ENCODE measurements at regions not wholly inside any gene's neighbourhood (a gene's known extent, or its start where the extent isn't known, plus 50 kb on each side); places are given as distances from the start of the nearest gene placed in this dataset.
"Not testable (repeated sequence)": the region's sequence is repeated elsewhere in the genome, so short reads cannot be mapped to it uniquely, and the experiment has no call there.

DNA sequence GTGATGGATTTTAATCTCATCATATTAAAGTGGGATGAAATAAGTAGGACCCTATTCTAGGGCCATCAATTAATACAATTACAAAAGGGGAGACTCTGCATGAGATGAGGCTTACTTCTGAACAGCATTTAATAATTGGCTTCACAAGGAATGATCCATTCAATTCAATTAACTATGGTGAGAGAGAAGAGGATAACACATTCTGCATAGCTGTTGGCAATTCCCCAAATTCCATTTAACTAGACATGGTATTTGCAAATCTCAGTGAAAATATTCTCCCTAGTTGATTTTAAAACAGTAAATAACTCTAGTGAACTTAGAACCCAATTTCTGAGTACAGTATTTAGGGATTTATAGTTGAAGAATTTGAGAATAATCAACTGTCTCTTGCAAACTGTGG, 145.3 kb downstream of the NOC3L start:
- no peak for FAIRE-seq
- no peak for DNase-seq (ENCODE audit: low spot score in 2 of 2)

DNA sequence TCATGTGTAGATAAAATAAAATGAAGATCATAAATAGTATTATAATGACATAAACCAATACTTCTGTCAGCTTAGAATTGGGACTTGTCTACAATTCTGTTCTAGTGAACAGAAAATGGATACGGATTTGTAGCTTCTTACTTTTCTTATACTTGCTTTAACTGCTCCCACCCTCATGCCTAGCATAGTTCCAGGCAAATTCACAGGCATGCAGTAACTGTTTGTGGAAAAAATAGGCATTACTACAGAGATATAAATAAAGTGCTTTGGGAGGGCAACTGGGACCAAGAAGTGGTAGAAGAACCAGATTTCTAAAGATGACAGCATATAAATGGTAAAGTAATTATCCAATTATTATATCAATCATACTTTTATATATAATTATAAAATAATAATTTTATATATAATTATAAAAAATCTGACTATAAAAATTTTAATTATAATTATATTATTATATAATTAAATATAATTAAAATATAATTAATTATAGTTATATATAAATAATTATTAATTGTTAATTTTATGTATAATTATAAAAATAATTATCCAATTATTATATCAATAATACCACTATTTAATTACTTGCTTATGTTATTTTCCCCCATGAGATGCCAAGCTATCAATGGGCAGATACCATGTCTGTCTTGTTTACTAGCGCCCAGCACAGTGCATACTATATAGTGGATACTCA, 144.1 kb downstream of the NOC3L start:
- FAIRE-seq (peak; percentile 55), DNase-seq (ENCODE audit: low spot score in 2 of 2) (no peak)

DNA sequence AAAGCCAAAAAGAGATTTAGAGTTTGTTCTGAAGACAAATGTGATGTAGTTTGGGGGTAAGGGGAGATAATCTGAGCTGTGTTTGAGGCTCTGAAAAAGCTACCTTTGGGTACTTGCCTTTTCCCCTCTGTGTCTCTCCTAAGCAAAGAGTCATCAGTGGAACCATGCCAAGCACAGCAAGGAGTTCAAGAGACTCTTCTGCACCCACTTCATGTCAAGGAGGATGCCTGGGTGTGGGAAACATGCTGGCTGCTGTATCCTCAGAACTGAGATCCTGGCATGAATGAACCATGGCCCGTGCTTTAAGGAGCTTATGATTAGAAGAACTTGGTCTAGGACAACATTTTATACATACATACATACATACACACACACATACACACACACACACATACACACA, 142.9 kb downstream of the NOC3L start:
- DNase-seq (ENCODE audit: low spot score in 2 of 2) (no peak), FAIRE-seq (no peak)

DNA sequence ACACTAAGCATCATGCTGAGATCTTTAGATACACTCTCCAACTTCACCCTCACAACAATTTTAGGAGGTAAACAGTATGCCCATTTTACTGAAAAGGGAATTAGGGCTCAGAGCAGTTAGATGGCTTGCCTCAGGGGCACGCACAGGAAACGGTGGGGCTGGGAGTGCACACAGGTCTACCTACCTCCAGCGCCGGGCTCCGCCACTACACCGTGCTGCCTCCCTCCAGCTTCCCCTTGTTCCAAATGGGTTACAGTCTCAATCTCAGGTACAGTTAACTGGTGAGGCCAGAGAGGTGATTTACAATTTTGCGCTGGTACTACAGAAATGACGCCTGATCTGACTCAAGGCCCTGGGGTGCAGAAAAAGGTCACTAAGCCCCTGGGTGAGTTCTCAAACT, 142.0 kb downstream of the NOC3L start:
- FAIRE-seq = no peak

DNA sequence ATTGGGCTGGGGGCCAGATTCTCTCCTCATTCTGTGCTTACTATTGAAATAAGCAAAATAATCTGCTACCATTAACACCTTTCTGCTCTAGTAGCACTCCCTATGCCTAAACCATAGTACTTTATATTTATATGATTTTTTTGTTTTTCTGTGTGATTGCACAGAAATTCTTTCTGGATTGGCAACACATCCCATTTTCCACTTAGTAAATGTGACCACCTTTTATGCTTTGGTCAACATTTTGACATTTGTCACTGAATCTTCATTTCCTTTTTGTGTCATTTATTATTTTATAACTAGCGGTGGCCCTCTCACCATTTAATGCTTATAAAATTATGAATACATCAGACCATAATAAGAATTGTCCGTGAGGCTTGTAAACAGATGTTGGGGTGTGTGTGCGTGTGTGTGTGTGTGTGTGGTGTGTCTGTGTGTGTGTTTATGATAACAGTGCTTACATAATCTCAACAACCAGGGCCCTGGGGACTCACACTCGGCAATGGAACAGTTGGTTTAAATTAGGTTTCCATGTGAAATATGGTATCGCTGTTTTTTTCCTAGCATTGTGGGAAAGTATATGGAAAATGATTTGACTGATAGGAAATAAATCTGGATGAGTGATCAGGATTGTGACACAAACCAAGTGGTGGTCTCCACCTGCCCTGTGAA, 138.9 kb downstream of the NOC3L start:
- DNase-seq (ENCODE audit: low spot score in 2 of 2) = no peak
- no peak for FAIRE-seq

More for the DNA sequence above, 142.0 kb downstream of the NOC3L start:
- no peak for DNase-seq (ENCODE audit: low spot score in 2 of 2)

DNA sequence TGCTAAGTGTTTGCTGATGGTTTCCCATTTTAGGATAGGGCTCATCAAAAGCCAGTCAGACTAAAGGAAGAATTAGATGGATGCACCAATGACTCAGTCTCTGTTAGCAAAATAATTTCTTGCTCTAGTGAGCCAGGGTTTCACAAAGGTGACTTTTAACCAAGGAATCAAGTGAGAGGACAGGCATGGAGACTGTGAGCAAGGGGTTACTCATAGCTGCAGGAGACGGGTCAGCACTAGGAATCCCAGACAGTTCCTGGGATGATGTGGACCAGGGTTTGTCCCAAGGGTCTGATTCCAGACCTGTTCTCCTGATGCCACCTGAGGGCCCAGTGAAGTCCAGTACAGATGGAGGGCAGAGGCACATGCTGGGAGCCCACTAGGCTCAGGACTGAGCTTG, 138.1 kb downstream of the NOC3L start:
- no peak for FAIRE-seq
- DNase-seq (ENCODE audit: low spot score in 2 of 2) = no peak

DNA sequence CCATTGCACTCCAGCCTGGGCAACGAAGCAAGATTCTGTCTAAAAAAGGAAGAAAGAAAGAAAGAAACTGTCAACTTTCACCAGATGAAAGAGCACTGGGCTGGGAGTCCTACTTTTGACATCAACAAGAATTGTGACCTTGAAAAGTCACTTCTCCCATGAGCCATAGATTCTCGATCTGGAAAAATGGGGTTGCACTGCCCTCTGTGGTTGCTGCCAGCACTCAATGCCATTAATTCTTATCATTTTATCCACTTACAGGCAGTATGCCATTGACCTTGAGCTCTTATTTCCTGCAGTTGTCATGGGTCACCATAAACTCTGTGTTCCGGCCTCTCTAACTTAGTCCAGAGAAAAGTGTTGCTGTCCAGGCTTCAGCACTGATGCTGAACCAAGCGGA, 137.2 kb downstream of the NOC3L start:
- no peak for FAIRE-seq
- DNase-seq (ENCODE audit: low spot score in 2 of 2) = no peak

DNA sequence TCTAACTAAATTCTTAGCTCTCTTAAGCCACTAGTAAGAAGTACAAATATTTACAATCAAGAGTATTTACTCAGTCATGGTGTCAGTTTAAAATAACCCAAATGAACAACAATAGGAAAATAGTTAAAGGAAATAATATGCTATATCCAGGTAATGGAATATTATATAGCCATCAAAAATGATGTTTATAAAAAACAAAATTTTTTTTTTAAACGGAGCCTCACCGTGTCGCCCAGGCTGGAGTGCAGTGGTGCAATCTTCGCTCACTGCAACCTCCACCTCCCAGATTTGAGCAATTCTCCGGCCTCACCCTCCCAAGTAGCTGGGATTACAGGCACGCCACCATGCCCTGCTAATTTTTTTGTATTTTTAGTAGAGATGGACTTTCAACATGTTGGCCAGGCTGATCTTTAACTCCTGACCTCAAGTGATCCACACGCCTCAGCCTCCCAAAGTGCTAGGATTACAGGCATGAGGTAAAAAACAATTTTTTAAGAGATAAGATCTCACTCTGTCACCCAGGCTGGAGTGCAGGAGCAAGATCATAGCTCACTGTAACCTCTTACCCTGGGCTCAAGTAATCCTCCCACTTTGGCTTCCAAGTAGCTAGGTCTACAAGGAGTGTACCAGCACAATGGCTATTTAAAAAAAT, 132.5 kb downstream of the NOC3L start:
- FAIRE-seq = no peak

DNA sequence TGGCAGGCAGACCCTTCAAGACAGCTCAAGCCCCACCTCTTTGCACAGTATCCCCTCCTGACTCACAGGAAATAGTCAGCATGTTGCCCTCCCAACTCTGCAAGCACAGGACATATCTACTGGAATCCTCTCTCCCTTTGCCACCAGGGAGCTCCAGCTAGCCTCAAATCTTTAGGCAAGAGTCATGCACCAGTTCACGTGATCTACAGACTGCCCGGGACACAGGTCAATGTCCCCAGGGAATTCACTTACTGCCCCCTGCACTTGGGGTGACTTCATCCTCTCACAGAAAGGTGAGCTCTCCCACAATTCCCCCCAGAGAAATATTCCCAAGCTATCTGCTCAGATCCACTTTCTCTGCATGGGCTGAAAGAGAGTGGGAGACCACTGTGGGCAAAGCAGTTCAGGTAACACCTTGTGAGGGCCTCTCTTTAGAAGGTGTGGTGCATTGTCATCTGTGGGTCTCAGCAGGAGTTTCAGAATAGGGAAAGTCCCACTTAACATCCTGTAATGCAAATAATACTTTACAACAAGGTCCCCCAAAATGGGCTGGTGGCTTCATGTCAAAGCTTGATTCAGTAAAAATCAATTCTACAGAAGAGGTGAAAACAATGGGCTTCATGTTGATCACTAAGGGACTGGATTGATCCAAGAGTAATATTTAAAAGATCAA, 129.9 kb downstream of the NOC3L start:
- DNase-seq (ENCODE audit: low spot score in 2 of 2) (no peak), FAIRE-seq (no peak)

More for the DNA sequence above, 132.5 kb downstream of the NOC3L start:
- no peak for DNase-seq (ENCODE audit: low spot score in 2 of 2)

DNA sequence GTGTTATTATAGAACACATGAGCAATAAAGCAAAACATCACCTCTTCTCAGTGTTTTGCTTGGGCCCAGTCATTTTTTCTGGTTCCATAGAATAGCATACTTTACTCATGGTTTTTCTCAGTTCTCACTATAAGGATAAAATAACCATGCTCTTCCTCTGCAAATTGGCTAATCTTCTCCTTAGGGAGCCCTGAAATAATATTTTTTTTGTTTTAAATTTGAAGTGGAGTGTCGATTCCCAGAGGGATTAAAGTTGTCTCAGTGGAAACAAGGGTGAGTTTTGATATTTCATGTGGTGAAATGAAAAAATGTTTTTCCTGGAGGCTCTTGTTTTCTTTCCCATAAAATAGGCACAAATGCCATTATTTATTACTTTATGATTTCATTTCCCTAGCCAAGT, 127.3 kb downstream of the NOC3L start:
- FAIRE-seq = no peak

DNA sequence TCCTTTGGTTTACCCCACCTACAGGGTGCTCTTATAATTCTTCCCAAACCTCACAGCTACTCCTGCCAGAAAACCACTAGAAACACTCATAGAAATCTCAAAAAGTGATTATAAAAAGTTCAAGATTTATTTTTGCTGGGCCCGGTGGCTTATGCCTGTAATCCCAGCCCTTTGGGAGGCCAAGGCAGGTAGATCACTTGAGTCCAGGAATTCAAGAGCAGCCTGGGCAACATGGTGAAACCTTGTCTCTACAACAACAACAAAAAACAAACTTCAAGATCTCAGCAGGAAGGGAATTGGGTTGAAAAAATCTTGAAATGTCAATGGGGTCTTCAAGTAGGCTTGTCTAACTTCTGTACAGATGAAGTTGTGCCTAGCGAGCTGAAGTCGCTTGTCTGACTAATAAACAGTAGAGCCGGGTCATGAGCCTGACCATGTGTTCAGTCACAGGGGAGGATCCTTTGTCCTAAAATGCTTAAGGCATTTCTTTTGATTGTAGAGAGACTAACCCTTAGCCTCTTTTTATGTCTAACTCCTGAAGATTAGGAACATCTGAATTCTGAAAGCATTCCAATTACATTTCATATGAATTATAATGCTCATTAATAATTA, 124.6 kb downstream of the NOC3L start:
- FAIRE-seq (no peak), DNase-seq (ENCODE audit: low spot score in 2 of 2) (no peak)

More for the DNA sequence above, 127.3 kb downstream of the NOC3L start:
- no peak for DNase-seq (ENCODE audit: low spot score in 2 of 2)

DNA sequence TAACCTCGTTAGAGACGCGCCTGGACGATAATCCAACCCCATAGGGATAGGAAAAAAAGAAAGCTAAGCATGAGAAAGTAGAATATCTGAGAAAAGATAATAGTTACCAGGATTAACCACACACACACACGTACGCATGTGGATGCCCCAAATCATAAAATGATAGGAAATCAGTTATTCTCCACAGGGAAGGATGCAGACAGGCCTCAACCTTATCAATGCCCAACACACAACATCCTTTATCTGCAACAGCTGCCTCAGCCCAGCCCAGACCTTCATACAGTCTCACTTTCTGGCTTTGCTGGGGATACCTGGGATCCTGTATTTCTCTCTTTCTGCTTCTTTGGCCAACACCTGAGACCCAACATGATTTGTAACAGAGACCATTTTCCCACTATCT, 123.0 kb downstream of the NOC3L start:
- FAIRE-seq (no peak), DNase-seq (ENCODE audit: low spot score in 2 of 2) (no peak)

DNA sequence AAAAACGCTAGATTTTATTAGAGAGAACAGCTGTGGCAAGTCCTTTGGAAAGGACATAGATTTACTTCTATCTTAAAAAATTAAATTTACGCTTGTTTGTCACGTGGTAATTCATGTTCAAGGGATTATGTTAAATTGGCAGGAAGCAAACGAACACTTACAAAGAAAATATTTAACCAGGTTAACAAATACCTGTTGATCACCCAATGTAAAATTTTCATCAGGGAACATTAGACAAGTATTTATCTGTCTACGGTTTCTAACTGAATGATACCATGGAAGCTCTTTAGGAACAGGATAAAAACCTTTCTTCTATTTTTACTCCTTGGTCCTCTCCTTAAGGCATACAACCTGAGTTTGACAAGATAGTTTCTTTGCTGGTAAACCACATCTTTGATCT, 122.2 kb downstream of the NOC3L start:
- DNase-seq (ENCODE audit: low spot score in 2 of 2) (no peak), FAIRE-seq (no peak)

DNA sequence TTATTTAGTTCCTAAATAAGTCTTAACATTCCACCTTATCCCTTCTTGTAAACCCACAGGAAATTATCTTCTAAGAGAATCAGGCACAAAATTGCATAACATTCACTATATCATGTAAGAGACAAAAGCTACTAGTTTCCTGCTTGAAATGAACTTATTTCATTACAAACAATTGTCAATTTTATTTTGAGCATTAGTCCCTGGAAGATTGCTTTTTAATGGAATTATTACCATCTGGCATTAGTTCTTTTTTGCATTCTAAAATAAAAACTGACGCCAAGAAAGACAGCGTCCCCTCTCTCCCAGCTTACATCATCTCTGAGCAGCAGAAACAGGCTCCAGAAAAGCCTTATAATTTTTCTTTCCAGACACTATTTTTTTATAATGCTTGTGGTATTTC, 121.8 kb downstream of the NOC3L start:
- no peak for DNase-seq (ENCODE audit: low spot score in 2 of 2)
- no peak for FAIRE-seq

DNA sequence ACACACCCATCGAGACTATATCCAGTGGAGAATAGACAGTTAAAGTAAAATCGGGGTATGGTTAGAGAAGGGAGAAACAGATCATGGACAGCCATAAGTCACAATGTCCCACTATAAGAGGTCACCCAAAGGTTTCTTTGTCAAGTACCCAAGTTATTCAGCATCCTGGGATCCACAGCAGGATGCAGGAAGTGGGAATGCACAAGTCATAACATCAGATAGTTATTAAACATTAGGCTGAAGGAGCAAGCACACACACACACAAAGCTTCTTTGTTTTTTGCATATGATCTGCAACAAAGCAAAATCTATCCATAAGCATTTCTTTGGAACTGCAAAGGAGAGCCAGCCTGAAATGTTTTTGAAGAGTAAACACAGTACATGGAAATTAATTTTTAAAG, 111.6 kb downstream of the NOC3L start:
- no peak for FAIRE-seq

DNA sequence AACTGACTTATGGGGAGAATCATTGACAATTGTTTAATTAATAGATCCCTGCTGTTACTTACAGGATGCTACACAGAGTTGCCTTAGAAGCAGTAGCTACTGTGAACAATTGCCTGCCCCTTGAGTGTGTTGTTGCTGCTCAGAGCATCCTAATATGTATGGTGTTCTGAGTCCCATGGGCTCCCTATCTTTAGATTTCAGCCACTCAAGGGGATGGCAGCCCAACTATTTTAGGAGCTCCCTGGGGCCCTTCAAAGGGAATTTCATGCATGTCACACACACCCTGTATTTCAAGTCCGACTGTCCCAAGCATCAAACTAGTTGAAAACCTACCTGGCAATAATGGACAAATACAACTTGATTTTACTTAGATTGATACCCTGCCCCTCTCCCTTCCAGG, 111.2 kb downstream of the NOC3L start:
- DNase-seq (ENCODE audit: low spot score in 2 of 2) (no peak), FAIRE-seq (no peak)

More for the DNA sequence above, 111.6 kb downstream of the NOC3L start:
- no peak for DNase-seq (ENCODE audit: low spot score in 2 of 2)

DNA sequence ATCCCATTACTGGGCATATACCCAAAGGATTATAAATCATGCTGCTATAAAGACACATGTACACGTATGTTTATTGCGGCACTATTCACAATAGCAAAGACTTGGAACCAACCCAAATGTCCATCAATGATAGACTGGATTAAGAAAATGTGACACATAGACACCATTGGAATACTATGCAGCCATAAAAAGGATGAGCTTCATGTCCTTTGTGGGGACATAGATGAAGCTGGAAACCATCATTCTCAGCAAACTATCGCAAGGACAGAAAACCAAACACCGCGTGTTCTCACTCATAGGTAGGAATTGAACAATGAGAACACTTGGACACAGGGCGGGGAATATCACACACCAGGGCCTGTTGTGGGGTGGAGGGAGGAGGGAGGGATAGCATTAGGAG, 105.3 kb downstream of the NOC3L start:
- FAIRE-seq; DNase-seq (ENCODE audit: low spot score in 2 of 2): not testable (repeated sequence)

DNA sequence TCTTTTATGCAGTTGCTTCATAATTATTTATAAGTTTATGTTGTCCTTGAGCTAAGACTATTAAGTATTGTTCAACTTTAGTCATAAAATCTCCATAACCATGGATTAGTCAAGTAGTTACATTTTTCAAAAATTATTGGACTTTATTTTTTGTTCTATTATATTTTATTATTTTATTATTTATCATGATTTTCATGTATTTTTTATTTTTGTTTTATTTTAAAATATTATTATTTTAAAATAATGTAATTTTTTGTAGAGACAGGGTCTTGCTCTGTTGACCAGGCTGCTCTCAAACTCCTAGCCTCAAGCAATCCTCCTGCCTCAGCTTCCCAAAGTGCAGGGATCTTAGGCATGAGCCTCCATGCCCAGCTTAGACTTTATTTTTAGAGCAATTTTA, 102.3 kb downstream of the NOC3L start:
- DNase-seq (ENCODE audit: low spot score in 2 of 2) (no peak), FAIRE-seq (peak; percentile 91)

DNA sequence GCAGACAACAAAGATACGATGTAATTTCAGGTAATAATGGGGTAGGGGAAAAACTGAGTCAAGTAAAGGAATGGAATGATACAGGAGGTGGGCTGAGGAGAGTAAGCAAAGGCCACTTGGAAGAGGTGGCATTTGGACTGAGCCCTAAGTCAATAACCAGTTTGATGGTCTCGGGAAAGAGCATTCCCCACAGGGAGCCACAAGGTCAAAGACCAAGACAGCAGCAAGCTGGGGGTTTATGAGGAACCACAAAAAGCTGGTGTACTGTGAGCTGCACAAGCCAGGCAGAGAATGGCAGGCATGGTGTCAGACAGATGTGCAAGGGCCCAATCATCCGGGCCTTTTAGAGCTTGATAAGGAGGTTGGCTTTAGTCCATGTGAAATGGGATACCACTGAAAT, 98.7 kb downstream of the NOC3L start:
- no peak for DNase-seq (ENCODE audit: low spot score in 2 of 2)
- no peak for FAIRE-seq

DNA sequence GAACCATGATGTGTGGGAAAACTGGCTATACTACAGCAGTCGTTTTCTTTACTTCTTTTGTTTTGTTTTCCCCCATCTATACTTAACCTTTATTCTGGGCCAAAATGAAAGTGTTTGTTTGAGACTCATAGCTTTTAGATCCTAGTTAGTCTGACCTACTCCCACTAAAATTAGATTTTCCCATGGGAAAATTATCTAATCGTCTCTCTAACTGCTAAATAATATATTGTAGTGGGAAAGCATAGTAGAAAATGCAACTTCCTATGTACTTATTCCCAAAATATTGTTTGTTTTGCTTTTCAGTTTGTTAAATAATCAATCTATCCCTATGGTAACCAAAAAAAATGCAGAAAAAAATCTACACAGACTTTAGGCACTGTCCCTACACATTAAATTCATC, 96.6 kb downstream of the NOC3L start:
- FAIRE-seq = no peak
- no peak for DNase-seq (ENCODE audit: low spot score in 2 of 2)

DNA sequence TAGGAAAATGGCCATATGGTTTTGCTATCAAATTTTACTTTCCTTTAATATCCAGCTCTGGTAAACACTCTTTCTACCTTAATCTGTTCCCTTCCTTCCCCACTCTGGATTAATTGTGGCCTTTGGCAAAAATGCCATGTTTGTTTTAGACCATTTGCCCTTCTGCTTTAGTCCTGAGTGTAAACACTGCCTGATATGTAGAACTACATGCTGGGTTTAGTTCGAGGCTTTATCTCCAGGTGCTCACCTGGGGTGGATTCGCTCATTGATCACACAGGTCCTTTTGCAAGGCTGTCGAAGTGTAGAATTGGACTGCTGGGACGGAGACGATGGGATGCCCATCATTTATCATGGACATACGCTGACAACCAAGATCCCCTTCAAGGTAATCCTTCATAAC, 94.1 kb downstream of the NOC3L start:
- DNase-seq (ENCODE audit: low spot score in 2 of 2) = no peak
- FAIRE-seq = no peak

All from frontal cortex (tissue), 3 donors.